ENCODE measurements at regions not wholly inside any gene's neighbourhood (a gene's known extent, or its start where the extent isn't known, plus 50 kb on each side); places are given as distances from the start of the nearest gene placed in this dataset.
"Not testable (repeated sequence)": the region's sequence is repeated elsewhere in the genome, so short reads cannot be mapped to it uniquely, and the experiment has no call there.

DNA sequence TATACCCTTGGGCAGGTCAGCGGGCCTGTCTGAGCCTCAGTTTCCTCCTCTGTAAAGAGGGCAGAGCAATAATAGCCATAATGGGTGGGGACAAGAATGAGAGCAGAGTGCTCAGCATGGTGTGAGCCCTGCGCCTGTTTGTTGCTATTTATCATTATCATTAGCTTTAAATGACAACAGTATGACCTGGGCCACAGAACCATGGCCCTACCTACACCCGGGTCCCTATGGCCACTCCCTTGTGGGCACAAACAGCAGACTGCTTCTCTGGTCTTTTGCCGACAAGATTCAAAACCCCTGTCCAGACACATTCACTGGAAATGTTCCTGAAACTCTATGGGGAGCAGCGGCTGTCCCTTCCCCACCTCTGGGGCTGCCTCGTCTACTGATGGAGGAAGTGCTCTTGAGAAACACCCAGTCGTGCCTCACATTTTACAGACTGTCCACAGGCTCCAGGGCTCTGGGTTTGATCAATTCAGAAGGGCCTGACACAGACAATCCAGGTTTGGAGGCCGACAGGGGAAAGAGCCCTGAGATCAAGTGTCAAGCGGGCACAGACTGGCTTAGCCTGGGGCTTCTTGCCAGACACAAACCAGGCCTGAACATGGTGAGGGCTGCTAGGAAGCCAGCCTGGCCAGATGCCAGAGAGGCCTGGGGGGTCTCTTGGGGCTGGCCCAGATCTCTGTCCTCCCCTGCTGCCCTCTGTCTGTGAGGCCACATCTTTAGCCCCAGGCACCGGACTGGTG lies 112.5 kb upstream of the CD82 start:
- DNase-seq (ENCODE audit: low read depth): no peak

DNA sequence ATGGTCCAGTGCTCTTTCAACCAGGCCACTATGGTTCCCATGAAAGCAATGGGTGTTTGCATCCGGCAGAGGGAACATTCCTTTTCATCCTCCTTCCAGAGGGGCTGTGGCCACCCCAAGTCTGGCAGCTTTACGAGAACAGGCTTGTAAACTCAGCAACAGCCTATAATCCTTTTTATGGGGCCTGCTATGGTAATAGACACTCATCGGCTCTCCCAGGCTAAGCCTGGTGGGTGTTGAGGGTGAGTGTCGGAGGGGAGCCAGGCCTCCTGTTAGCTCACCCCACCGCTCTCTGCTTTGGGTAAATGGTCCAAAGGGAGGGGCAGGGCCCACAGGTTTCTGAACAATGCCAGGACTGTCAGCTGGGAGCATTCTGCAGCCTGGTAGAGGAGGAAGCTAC lies 111.6 kb upstream of the CD82 start:
- DNase-seq (ENCODE audit: low read depth): no peak

DNA sequence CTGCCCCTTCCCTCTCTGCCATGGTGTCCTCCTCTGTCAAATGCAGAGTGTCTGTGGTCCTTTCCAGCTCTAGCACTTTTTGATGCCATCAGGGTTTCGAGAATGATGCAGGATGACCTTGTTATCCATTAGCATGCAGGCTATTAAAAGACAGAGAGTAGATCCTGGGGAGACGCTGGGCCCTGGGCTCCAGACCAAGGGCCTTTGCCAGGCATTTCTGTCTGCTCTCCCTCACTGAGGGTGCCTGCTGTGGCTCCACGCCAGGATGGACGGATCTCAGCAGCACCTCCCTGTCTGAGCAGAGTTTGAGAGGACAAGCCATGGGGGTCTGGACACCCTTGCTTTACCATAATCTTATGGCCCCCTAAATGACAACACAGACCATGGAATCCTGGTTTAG lies 110.8 kb upstream of the CD82 start:
- DNase-seq (ENCODE audit: low read depth): no peak

DNA sequence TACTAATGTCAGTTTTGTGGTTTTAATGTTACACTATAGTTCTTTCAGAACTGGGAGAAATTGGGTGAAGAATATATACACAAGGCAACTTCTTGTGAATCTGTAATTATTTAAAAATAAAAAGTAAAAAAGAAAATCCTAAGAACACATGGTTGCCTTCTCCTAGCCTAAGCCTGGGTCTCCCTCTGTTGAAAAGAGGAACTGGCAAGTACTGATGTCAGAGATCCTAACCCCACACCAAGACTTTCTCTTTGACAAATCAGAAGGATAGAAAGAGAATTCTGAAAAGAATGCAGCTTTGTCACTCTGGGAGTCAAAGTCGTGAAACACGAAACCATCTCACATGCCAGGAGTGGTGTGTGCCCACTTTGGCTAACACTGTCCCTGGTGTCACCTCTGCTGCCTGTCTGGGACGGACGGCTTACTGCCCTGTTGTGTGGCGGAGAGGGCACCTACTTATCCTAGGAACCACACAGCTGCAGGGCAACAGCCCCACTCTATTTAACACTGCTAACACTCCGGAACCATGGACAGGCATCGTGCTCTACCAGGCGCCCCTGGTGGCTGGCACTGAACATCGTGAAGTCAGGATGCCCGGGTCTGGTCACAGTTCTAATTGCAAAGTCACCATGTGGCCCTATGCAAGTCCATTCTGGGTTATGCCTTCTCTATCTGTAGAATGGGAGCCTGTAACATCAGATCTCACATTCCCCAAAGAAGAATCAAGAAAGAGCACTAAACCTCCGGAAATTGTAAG lies 108.7 kb upstream of the CD82 start:
- no peak for DNase-seq (ENCODE audit: low read depth)

DNA sequence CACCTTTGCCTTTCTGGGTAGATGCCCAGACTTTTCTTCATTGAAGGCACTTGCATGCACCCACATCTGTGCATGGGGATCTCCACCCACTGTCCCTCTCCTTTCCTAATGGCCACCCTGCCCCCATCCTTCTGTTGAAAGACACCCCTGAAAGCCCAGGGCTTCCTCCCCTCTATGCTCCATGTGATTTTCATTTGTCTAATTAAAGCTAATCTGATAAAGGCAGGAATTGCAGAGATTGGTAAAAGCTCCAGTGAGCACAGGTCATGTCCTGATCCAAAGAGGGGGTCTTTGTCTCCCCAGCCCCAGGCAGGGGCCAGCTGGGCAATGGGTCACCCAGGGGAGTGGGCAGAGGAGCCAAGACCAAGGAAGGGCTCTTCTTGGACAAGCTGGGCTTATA lies 107.6 kb upstream of the CD82 start:
- DNase-seq (ENCODE audit: low read depth): no peak

DNA sequence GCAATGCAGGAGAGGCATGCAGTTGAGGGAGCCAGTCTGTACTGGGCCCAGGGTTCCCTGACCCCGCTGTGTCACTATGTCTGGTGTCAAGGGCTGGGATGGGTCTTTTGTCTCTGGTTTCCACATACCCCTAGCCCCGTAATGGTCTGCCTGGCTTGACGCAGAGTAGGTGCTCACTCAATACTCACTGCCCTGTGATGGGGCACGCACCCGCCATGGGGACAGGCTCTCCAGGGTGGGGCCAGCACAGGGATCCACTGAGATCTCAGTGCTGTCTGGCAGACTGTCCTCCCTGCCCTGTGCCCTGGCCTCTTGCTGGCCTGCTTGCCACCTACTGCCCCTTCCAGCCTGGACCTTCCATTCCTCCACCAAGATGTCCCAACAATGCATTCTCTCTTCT lies 101.7 kb upstream of the CD82 start:
- DNase-seq (ENCODE audit: low read depth): no peak

DNA sequence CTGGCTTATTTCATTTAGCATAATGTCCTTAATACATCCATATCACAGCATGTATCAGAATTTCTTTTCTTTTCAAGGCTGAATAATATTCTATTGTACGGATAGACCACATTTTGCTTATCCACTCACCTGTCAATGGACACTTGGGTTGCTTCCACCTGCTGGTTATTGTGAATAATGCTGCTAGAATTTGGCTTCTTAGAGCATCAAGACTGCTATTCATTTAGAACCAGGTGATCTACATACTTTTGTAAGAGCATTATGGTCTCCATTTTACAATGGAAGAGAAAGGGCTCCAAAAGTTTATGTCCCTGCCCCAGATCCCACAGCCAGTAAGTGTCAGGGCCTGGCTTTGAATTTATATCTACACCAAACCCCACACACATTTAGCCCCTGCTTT lies 100.7 kb upstream of the CD82 start:
- DNase-seq (ENCODE audit: low read depth): no peak

DNA sequence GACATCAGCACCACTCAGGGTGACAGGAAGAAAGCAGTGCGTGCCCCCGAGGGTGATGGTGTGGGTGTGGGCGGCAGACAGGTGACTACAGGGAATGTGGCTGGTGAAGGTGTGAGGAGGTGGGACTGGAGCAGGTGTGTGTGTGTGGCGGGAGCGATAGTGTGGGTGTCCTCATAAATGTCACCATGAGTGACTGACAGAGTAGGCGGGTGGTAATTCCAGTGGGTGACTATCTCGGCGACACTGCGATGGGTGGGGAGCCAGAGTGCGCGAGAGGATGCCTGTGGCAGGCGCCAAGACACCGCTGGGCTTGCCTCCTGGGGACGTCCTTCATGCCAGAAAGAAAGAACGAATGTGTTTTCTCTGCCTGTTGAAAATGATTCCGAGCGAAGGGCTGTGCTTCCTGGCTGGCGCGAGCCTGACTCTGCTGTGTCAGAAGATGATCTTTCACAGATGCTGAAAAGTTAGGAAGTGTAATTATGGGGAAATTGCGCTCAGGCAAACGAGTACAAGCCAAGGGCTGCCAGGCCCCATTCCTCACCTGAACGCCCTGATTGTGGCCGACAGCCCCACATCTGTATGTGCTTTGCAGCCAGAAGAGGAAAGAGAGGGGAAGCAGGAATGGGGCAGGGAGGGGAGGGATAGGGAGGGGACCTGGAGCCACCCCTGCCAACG lies 98.8 kb upstream of the CD82 start:
- DNase-seq (ENCODE audit: low read depth): no peak

DNA sequence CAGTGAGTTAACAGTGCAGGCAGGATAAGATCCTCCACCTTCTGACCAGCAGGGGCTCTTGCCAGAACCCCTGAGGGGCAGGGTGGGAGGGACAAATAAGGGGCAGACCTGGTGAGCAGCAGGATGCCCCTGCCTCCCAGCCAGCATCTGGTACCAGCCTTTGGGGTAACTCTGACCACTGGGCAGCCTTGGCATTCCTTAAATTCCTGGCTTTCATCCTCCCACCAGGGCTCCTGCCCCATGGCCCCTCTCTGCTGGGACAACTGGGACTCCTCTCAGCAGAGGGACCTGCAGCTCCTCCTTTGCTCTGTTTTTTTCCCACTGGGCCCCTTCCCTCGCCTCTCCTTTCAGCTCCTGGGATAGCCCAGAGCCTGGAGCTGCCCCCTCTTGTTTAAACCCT lies 98.0 kb upstream of the CD82 start:
- no peak for DNase-seq (ENCODE audit: low read depth)

DNA sequence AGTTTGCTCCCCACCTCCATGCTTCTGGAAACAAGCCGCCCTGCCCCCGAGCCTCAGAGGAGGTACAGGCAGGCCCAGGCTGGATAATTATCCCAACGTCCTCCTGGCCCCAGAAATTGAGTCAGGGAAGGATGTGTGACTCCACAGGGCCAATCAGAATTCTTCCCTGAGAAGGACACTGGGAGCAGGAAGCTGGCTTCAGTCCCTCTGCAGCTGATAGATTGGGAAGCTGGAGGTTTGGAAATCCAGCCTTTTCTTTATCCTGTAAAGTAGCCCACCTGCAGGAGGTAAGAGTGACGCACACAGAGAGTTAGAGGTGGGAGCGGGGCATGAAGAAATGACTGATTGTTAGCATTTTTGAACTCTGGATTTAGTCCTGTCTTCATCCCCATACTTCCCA lies 97.5 kb upstream of the CD82 start:
- no peak for DNase-seq (ENCODE audit: low read depth)

DNA sequence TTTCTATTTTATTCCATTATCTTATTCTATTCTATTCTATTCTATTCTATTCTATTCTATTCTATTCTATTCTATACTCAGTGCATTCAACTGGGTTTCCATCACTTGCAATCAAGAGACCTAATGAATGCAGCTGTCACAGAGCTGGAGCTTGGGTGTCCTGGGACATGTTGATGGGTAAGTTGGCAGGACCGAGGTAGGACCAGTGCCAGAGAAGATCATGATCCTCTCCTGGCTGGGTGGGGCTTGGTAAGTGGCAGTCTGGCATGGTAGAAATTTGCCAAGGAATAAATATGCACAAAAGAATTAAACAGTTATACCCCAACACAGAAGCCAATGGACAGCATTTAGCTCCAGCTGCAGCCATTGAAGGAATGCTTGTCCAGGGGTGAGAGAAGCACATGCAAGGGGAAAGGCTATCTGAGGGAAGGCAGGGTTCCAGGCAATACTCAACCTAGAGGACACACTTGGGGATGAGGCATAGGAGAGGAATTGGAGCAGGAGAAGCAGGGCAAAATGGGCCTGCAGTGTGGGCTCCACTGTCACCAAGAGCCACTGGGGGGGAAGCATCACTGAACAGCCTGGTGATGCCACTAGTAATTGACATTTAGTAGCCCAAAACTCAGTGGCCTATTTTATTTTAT lies 97.0 kb upstream of the CD82 start:
- no peak for DNase-seq (ENCODE audit: low read depth)

DNA sequence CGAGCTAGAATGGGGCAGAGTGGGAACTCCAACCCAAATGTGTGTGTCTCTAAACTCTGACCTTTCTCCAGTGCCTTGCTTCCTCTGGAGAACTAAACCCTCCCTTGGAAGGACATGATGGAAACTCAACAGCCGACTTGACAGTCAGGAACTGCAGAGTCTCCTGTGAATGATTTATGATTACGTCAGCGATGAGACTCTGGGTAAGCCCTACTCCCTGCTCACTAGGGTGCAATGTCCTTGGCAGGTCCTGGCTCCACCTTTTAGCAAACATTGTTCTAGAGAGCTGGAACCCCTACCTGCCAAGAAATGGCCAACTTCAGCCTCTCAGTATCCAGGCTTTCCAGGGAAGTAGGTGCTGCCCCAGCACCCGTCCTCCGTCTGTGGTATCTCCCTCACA lies 96.1 kb upstream of the CD82 start:
- no peak for DNase-seq (ENCODE audit: low read depth)

DNA sequence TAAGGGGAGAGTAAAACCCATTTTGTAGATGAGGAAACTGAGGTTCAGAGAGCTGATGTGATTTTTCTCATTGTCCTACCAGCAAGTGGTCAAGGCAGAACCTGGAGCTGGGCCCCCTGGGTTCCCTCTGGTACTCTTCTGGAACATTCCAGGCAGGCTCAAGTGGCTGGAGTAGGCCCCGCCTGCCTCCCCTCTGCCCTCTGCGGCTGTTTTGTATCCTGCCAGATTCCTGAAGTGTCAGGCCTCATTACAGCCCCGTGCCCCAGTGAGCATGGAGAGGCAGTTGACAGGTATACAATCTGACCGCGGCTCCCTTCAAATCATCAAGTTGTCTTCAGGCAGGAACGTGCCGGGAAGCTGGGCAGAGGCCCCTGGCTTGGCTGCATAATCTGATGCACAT lies 94.6 kb upstream of the CD82 start:
- DNase-seq (ENCODE audit: low read depth): no peak

DNA sequence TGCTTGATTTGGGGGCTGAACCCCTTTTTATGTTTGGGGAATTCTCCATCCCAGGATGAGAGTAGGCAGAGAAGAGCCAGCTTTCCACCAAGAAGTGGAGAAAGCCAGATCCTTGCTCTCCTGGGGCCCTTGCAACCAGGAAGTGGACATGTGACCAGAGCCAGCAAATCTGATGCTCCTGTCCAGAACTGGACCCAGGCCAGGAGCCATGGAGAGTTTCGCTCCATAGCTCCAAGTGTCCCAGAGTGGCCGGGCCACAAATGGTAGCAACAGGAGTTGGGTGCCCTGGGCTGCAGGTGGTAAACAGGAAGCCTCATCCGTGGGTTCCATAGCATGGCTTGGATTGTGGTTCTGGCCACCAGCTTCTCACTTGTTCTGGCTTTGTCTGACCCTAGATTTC lies 93.9 kb upstream of the CD82 start:
- DNase-seq (ENCODE audit: low read depth): no peak

DNA sequence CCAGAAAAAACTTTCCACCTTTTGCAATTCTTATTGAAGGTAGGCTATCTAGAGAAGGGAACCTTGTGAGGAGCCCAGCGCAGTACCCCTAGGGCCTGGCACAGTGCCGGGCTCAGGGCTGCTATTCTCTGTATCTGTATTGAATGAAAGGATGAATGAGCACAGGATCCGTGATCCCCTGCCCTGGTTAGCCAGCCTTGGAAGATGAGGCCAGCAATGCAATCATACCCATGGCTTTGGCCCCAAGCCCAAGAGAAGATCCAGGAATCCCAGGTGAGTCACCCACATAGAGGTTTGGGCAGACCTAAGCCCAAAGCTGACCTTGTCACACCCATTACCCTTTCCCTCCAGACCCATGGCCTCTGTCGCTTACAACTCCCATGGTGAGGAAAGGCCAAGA lies 92.5 kb upstream of the CD82 start:
- DNase-seq (ENCODE audit: low read depth): no peak

DNA sequence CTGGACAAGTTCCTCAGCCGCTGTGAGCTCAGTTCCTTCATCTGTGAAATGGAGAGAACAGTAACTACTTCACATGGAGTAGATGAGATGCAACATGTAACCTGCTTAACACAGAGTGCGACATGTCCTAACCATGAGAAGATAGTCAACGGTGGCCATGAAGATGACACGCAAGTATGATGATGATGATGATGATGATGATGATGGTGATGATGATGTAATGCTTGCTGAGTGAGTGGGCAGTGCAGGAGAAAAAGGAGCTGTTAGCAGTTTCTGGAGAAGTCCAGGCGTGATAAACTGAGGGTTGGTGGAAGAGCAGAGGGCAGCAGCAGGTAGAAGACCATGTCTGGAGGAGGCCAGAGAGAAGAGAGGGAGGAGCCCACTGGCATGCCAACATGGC lies 90.8 kb upstream of the CD82 start:
- DNase-seq (ENCODE audit: low read depth): no peak

DNA sequence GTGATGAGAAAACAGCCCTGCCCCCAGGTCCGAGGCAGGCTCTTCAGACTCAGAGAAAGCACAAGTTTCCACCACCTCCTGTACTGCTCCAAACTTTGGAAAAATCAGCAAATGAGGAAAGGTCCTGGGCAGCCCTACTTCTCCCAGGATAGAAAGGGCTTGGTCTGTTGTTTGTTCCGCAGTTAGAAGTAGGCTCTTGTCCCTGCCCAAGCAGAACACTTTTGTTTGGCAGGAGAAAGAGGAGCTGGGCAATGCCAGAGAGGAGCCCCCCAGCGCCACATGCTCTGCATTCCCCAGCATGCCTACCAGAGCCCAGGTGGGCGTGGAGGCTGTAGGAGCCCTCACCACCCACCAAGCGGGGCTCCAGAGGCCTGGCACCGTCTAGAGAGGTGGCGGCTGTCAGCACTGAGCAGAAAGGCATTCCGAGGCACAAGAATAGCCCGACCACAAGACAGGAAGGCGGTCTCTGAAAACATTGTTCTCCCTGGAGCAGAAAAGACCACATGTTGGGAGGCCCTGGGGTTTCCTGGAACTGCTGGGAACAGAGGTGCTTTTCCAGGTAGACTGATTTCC lies 90.3 kb upstream of the CD82 start:
- no peak for DNase-seq (ENCODE audit: low read depth)

DNA sequence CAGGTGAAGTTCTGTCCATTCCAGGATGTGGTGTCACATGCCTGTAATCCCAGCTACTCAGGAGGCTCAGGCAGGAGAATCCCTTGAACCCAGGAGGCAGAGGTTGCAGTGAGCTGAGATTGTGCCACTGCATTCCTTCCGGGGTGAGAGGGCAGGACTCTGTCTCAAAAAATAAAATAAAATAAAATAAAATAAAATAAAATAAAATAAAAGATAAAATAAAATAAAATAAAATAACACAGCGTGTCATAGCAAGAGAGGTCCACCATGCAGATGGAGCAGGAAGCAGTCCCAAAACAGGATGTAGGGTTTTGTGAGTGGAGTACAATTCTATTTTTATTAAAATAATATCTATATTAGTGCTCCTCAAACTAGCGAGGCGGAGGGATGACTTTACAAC lies 83.1 kb upstream of the CD82 start:
- DNase-seq (ENCODE audit: low read depth): not testable (repeated sequence)

DNA sequence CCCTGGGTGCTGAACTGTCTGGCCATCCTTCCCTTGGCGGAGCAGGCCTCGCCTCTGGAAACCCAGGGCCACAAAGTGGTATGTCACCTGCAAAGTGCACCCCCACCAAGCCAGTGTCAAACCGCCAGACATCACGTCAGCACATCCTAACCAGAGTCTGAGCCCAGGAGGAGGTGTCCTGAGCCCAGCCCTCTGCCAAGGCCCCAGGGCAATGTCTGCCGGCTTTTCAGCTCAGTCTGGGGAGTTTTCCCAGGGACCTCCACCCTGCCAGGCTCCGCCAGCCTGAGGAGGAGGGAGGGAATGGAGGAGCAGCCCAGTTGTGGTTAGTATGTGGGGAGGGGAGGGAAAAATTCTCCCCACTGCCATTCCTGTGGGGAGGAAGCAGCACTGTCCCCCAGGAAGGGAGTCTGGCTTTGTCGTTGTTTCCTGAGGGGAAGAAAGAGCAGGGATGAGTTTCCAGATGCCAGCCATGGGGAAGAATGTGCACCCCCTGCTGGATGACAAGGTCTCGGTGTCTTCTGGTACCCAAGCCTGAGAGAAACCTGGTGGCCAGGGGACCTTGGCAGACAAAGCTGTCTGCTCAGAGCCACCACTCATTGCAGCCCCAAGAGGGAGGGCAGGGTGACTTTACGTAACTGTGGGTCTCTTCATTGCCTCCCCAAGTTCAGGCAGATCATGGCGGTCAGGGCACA lies 81.4 kb upstream of the CD82 start:
- no peak for DNase-seq (ENCODE audit: low read depth)

DNA sequence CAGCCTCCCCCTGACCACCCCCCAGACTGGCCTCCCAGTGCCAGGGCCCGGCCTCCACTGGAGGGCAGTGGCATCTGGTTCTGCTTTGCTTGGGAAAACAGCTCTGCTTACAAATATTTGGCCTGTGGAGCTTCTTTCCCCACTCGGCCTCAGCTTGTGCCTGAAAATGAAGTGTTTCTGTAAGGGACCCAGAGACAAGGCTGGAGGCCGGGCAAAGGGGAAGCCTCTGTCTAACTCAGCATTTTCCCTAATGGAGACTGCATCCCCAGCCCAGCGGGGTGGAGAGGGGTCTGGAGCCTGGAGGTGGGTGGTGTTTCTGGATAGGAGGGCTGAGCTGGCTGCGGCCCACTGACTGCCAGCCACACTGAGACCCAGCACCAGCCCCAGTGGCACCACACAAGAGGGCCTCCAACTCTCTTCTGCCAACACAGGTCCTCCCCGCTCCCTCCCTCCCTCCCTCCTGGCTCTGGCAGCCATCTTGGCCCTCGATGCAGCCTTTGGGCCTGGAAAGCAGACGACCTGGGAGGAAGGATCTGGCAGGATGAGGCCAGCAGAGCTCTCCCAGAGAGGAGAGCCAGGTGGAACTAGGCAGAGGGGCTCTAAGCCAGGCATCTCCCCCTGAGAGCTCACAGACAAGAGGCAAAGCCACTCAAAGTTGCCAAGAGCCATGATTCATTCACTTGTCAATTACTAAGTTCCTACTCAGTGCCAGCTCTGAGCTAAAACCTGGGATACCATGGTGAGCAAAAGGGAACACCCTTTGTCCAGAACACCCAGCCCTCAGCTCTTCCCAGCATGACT lies 77.1 kb upstream of the CD82 start:
- DNase-seq (ENCODE audit: low read depth): no peak
